OCI-LY3 (cell line): ENCODE measurements at regions not wholly inside any gene's neighbourhood (a gene's known extent, or its start where the extent isn't known, plus 50 kb on each side); places are given as distances from the start of the nearest gene placed in this dataset.

Source experiments
- H2AFZ ChIP-seq: fragments of 200-600, 300-600 bp; shearing (Covaris generic); 2 replicates; pipeline ENCODE4 v1.6.0; 2014; ENCODE audit warnings: antibody characterized with exemption, low read depth, low read length
- H3K27ac ChIP-seq: fragments of 200-600, 300-600 bp; sonication (generic); 2 replicates; pipeline ENCODE4 v1.5.1; 2014; ENCODE audit warnings: mild to moderate bottlenecking, low read length, moderate library complexity, mixed read lengths
- H3K27me3 ChIP-seq: fragments of 200-600, 300-600 bp; sonication (generic); 2 replicates; pipeline ENCODE4 v1.6.1; 2014; ENCODE audit warnings: low read depth, low read length, mixed read lengths
- H3K36me3 ChIP-seq: fragments of 200-600, 300-600 bp; sonication (generic); replicated peaks from 2 replicates; pipeline ENCODE3; 2014; ENCODE audit warnings: low read depth, low read length, mixed read lengths
- H3K4me1 ChIP-seq: fragments of 300-600, 200-600 bp; sonication (generic); 2 replicates; pipeline ENCODE4 v1.6.1; 2014; ENCODE audit warnings: low read length, mixed read lengths
- H3K4me2 ChIP-seq: fragments of 200-600, 300-600 bp; sonication (generic); 2 replicates; pipeline ENCODE4 v1.6.1; 2014; ENCODE audit warnings: low read length, mixed read lengths
- H3K4me3 ChIP-seq: fragments of 300-600, 200-600 bp; sonication (generic); 2 replicates; pipeline ENCODE4 v1.5.1; 2014; ENCODE audit warnings: antibody characterized with exemption, mild to moderate bottlenecking, low read length, moderate library complexity
- H3K79me2 ChIP-seq: fragments of 300-600, 200-600 bp; shearing (Covaris generic); 2 replicates; pipeline ENCODE4 v1.6.1; 2014; ENCODE audit warnings: mild to moderate bottlenecking, low read length, mixed read lengths
- H3K9ac ChIP-seq: fragments of 300-600, 200-600 bp; shearing (Covaris generic); 2 replicates; pipeline ENCODE4 v1.6.0; 2014; ENCODE audit warnings: mild to moderate bottlenecking, low read length, moderate library complexity
- H3K9me3 ChIP-seq: fragments of 200-600, 300-600 bp; shearing (Covaris generic); 2 replicates; pipeline ENCODE4 v1.6.1; 2014; ENCODE audit warnings: low read length, mixed read lengths; ENCODE audit not compliant: insufficient read depth
- H4K20me1 ChIP-seq: fragments of 200-600, 300-600 bp; sonication (generic); 2 replicates; pipeline ENCODE4 v1.6.1; 2016; ENCODE audit warnings: low read length, mixed read lengths; ENCODE audit not compliant: insufficient read depth
- CTCF ChIP-seq: fragments of 200-600, 300-600 bp; sonication (generic); IDR thresholded peaks from 2 replicates; pipeline ENCODE4 v1.5.1; 2014; ENCODE audit warnings: antibody characterized with exemption, low read length, low read depth
- EZH2phosphoT487 ChIP-seq: fragments of 200-600 bp; shearing (Covaris generic); IDR thresholded peaks from 2 replicates; pipeline ENCODE4 v1.6.1; 2018; ENCODE audit warnings: antibody characterized with exemption, mixed run types, low read depth

GRCh38 chr13:108113407-108113806, 101.9 kb downstream of the LIG4 start:
- Histone ChIP-seq H3K79me2 (no peaks in the 10 kb centered on the region), H4K20me1 (no peaks in the 10 kb centered on the region), H3K4me2 (no peak overlapping the region), H3K36me3 (no peaks in the 10 kb centered on the region), H3K4me3 (no peak overlapping the region), H3K9me3 (no peaks in the 10 kb centered on the region), H3K27ac (no peak overlapping the region), H3K9ac (no peak overlapping the region), H3K27me3 (no peaks in the 10 kb centered on the region), H2AFZ (no peak overlapping the region), H3K4me1 (peaks cover 8% of the 10 kb centered on the region)
- no peak for TF ChIP-seq CTCF
- TF ChIP-seq EZH2phosphoT487, result no peak

GRCh38 chr13:108104736-108105135, 110.6 kb downstream of the LIG4 start:
- TF ChIP-seq EZH2phosphoT487 (no peak), CTCF (no peak)
- Histone ChIP-seq H3K36me3 (no peaks in the 10 kb centered on the region), H3K27ac (no peak overlapping the region), H3K79me2 (no peaks in the 10 kb centered on the region), H3K27me3 (no peaks in the 10 kb centered on the region), H3K4me2 (no peak overlapping the region; the same call in 1 of the 2 replicates), H3K9ac (no peak overlapping the region), H3K4me1 (peaks cover 12% of the 10 kb centered on the region), H3K4me3 (no peak overlapping the region), H4K20me1 (no peaks in the 10 kb centered on the region), H2AFZ (no peak overlapping the region), H3K9me3 (no peaks in the 10 kb centered on the region)

- H4K20me1 ChIP-seq, result no peaks in the 10 kb centered on the region
- H2AFZ ChIP-seq, result no peak overlapping the region
- H3K9me3 ChIP-seq, result no peaks in the 10 kb centered on the region
- no peak overlapping the region for H3K4me3 ChIP-seq
- TF ChIP-seq EZH2phosphoT487 (no peak), CTCF (no peak)
- no peak overlapping the region for H3K4me2 ChIP-seq
- no peaks in the 10 kb centered on the region for H3K27me3 ChIP-seq
- no peaks in the 10 kb centered on the region for H3K79me2 ChIP-seq
- no peaks in the 10 kb centered on the region for H3K36me3 ChIP-seq
- no peak overlapping the region for H3K27ac ChIP-seq
- H3K4me1 ChIP-seq, result peaks cover 12% of the 10 kb centered on the region
- H3K9ac ChIP-seq, result no peak overlapping the region
These were observed 112.6 kb downstream of the LIG4 start for GRCh38 chr13:108102771-108103170.

GRCh38 chr13:108096301-108096915, 118.9 kb downstream of the LIG4 start:
- H3K4me2 ChIP-seq, result no peak overlapping the region
- no peaks in the 10 kb centered on the region for H3K4me1 ChIP-seq
- H4K20me1 ChIP-seq, result no peaks in the 10 kb centered on the region
- no peak overlapping the region for H3K9ac ChIP-seq
- no peak overlapping the region for H3K27ac ChIP-seq
- H3K4me3 ChIP-seq, result no peak overlapping the region
- H2AFZ ChIP-seq, result no peak overlapping the region
- no peaks in the 10 kb centered on the region for H3K27me3 ChIP-seq
- H3K36me3 ChIP-seq, result no peaks in the 10 kb centered on the region
- TF ChIP-seq CTCF (no peak), EZH2phosphoT487 (no peak)
- no peaks in the 10 kb centered on the region for H3K9me3 ChIP-seq
- H3K79me2 ChIP-seq, result no peaks in the 10 kb centered on the region
